Endothelial cell of hepatic sinusoid (primary cell): ENCODE measurements at regions not wholly inside any gene's neighbourhood (a gene's known extent, or its start where the extent isn't known, plus 50 kb on each side); places are given as distances from the start of the nearest gene placed in this dataset.
"Not testable (repeated sequence)": the region's sequence is repeated elsewhere in the genome, so short reads cannot be mapped to it uniquely, and the experiment has no call there.

Source experiments
- in situ Hi-C: cut with HindIII; loops from 2 replicates; pipeline ENCODE4 v1.10.0; 2017; ENCODE audit warnings: low sequenced_read_pairs

DNA sequence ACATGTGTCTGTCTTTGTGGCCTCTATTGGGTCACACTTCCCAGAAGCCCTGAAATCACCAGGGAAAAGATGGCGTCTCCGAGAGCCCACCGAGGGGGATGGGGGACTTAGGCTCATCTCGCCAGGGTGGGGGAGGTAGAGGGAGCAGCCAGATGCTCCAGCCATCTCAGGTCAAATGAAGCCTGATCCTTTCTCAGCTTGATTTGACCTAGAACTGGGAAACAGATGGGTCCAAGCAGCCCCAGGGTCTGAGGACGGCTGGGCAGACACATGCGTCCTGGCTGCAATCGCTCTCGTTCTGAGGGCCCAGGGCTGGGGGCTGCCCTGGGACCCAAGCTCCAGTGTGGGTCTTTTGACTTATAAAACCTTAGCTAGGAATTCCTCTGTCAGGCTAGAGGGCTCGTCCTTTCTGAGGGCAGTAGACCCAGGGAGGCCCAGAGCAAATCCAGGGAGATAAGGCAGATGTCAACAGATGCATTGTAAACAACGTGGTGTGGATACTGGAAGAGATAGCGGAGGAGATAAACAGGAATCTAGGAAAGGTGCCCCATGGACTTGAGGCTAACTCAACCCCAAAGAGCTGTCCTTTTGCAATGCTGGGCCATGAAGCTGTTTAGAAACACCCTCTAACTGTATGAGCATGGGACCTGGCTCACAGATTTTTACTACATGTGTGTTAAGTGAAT lies 127.7 kb downstream of the MYCN start:
- in situ Hi-C loops: no loop called here

DNA sequence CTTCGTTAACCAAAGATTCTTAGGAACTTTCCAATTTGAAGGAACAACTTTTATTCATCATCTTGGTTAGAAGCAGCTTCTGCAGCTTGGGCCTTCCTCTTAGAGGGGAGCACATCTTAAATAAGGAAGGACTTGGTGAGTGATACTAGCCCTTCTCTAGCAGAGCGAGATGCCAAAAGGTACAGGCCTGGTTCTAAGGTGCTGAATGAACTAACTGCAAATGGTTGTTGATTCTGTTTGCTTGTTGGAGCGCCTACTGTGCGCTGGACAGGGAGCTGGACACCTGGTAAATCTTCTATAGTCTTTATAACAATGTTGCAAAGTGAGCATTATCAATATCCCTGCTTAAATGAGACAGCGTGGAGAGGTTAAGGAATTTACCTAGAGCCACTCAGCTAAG lies 127.1 kb downstream of the MYCN start:
- in situ Hi-C loops: no loop called here

DNA sequence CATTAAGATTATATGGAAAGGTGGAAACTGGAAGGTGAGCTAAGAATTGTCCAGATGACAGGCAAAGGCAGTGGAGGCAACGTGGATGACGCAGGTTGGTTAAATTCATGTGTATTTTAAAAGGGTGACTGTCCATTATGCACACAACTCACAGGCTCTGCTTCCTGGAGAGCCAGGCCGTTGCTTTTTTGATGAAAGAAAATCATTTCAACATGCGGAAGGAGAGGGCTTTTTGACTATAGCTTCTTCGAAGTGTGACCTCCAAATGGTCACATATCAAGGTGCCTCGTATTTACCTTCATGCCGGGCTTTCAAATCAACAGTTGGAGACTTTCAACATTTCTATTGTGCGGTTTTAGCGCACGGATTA lies 126.7 kb downstream of the MYCN start:
- in situ Hi-C loops: no loop called here

DNA sequence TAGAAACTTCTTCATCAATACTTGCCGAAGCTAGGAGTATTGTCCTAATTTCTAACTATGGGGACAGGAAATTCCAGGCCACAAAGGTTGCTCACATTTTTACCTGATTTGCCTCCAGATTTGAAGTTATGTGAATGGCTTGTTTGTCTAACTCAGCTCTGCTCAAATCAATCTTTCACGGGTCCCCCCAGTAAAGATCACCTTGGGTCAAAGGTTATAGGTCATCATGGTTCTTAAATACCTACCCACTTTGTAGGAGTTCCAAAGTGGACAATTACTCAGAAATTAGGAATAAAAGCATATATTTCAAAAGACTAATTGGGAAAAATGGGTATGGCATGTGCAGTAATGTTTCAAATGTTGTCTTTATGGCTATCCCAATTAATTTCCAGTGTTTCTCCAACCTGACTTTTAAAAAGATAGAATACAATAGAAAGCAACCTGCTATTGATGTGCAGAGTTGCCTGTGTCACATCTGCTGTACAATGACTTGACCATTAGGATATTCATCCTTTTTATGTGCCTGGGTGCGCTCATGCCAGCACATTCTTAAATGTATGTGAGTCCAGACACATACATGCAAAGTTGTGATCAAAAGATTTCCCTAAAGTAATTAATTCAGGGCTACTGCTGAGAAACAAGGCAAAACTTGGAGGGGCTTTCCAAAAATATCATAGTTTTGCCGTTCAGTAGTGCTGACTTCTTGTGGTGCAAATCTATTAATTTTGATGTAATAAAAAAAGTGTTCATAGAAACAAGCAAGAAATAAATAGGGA lies 126.1 kb downstream of the MYCN start:
- in situ Hi-C loops: no loop called here

DNA sequence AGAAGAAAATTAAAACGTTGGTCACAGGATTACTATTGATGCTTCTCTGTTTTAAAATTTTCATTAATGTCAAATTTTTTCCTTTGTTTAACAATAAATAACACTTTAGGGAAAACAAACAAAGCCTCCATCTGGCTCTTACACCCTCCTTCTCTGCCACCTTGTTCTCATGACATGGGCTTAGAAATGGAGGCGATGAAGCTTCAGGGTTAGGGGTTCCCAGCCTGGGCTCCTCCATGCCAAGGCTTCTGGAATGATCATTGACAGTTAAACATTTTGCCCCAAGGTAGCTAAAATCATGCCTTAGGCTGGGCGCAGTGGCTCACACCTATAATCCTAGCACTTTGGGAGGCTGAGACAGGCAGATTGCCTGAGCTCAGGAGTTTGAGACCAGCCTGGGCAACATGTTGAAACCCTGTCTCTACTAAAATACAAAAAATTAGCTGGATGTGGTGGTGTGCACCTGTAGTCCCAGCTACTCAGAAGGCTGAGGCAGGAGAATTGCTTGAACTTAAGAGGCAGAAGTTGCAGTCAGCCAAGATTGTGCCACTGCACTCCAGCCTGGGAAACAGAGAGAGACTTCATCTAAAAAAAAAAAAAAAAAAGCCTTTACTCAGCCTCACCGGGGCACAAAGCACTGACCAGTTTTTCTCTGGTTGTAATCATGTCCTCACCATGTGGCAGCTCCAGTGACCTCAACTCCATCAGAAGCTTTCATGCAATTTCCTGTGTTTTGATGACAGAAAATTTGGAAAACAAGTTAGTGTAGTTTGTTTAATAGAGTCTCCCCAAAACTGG lies 125.1 kb downstream of the MYCN start:
- in situ Hi-C loops: not testable (repeated sequence)

DNA sequence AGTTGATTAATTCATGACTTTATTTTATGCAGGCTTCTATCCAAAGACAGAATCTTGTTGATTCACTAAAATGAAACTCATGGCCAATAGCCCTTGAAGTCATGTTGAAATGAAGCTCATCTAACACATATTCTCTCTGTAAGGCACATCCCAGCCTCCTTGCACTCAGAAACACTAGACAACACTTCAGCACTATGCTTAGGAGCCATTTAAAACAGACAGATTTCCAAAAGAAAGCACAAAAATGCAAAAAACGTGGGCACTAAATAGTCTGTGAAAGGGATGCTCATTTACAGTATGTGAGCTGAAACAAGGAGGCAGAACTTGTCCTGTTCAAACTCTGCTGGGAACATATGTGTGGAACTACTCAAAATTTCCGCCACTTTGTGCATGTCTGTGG lies 124.4 kb downstream of the MYCN start:
- in situ Hi-C loops: no loop called here

DNA sequence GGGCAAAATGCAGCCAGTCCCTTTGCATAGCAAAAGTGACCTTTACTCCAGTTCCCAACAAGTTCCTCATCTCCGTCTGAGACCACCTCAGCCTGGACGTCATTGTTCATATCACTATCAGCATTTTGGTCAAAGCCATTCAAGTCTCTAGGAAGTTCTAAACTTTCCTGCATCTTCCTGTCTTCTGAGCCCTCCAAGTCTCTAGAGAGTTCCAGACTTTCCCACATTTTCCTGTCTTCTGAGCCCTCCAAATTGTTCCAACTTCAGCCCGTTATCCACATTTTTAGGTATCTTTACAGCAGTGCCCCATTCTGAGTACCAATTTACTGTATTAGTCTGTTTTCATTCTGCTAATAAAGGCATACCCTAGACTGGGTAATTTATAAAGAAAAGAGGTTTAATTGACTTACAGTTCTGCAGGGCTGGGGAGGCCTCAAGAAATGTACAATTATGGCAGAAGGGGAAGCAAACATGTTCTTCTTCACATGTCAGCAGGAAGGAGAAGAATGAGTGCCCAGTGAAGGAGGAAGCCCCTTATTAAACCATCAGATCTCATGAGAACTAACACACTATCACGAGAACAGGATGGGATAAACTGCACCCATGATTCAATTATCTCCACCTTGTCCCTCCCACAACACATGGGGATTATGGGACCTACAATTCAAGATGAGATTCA lies 123.7 kb downstream of the MYCN start:
- in situ Hi-C loops: no loop called here

DNA sequence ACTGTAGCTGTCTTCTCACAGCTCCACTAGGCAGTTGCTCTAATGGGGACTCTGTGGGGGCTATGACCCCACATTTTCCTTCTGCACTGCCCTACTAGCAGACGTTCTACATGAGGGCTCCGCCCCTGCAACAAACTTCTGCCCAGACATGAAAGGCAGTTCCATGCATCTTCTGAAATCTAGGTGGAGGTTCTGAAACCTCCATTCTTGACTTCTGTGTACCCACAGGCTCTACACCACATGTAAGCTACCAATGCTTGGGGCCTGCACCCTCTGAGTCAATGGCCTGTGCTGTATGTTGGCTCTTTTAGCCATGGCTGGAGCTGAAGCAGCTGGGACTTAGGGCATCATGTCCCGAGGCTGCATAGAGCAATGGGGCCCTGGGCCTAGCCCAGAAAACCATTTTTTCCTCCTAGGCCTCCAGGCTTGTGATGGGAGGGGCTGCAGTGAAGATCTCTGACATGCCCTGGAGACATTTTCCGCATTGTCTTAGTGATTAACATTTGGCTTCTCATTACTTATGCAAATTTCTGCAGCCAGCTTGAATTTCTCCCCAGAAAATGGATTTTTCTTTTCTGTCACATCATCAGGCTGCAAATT lies 123.0 kb downstream of the MYCN start:
- in situ Hi-C loops: no loop called here

DNA sequence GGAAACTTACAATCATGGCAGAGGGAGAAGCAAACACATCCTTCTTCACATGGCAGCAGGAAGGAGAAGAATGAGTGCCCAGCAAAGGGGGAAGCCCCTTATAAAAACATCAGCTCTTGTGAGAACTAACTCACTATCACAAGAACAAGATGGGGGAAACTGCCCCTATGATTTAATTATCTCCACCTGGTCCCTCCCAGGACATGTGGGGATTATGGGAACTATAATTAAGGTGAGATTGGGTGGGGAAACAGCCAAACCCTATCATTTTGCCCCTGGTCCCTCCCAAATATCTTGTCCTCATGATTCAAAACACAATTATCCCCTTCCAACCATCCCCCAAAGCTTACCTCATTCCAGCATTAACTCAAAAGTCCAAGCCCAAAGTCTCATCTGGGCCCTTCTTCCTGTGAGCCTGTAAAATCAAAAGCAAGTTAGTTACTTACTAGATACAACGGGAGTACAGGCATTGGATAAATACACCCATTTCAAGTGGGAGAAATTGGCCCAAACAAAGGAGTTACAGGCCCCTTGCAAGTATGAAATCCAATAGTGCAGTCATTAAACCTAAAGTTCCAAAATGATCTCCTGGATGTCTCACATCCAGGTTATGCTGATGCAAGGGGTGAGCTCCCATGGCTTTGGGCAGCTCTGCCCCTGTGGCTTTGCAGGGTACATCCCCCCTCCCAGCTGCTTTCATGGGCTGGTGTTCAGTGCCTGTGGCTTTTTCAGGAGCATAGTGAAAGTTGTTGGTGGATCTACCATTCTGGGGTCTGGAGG lies 122.3 kb downstream of the MYCN start:
- in situ Hi-C loops: no loop called here

DNA sequence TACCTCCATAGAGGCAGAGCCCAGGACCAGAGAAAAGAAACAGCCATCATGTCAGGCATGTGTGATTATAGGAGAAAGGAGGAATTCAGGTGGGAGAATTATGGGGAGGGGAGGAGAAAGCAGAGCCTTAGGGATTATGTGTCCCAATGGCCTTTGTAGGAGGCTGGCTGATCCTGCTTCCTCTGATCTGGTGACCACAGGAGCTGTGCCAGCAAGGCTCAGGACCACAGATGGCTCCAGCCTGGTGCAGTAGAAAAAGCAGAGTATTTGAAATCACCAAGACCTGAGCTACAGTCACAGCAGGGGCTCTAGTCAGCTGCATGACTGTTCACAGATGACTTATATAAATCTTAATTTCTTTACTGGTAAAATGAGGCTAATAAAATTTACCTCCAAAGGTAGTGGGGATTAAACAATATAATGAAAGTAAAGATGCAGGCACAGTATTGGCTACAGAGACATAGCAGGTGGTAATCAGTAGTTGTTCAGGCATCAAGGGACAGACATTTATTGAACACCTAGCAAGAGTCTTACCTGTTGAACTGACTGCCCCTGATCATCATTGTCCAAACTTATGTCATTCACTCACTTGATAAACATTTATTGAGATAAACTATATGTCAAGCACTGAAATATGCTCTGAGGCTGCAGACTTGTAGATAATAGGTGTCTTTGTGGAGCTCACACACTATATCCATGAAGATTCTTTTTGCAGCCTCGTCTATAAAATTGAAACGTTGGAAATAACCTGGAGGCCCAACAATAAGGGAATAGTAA lies 121.3 kb downstream of the MYCN start:
- in situ Hi-C loops: no loop called here

DNA sequence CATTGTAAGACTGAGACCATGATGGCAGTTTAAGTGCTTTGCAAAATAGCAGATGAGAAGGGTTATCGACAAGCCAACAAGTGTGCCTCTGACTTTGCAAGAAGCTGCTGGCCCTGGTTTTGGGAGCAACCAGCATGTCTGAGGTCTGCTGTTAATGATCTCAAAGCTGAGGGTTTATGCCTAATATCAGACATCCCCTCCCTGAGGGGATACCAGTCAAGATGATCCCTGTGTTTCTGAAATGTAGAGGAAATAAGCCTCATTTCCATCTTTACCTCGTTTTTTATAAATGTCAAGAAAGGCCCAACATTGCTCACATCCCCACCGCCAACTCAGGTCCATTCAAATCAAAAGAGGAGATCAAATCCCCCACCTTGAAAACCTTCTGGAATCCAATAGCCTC lies 120.6 kb downstream of the MYCN start:
- in situ Hi-C loops: no loop called here

DNA sequence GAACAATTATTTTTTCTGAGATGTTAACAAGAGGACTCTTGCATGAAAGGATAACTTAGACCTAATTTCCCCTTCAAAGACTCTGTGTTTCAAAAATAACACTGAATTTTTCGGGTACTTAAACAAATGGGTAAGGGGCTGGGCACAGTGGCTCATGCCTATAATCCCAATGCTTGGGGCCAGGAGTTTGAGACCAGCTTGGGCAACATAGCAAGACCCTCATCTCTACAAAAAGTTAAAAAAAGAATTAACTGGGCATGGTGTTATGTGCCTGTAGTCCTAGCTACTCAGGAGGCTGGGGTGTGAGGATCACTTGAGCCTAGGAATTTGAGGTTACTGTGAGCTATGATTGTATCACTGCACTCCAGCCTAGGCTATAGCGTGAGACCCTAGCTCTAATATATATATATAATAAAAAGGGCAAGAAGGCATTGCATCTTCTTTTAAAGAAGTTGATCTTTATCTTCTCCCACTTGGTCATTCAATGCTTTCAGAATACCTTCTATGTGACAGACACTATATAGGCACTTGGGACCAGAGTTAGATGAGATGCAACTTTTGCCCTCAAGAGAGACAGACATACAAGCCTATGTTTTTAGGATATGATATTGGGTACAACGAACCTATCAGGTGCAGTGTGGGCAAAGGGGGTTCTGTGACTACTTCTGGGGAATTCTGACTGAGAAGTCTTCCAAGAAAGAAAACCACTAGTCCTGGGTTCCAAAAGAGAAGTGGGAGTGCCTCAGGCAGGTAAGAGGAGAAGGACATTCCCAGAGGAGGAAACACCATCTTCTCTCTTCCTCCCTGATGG lies 120.0 kb downstream of the MYCN start:
- in situ Hi-C loops: no loop called here

DNA sequence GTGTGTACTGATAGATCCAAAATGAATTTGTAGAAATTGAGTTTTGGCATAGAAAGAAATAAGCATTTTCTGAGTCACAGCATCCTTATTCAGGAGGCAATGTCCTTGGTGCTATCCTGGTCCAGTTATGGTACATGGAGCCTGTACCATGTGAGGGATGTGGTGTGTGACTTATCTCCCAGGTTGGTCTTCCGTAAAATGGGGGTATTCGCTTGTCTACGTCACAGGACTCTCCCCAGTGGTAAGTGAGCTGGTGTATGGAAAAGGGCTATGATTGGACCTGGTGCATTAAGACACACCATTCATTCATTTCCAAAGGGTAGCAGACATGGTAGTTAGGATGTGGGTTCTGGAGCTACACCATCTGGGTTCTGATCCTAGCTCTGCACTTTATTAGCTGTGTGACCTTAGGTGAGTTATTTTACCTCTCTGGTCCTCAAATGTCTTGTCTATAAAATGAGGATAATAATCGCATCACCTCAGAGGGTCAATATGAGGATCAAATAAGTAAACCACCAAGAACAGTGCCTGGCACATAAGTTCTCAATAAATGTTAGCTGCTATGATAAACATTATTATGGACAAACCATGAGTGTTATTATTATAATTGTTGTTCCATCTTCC lies 119.2 kb downstream of the MYCN start:
- in situ Hi-C loops: no loop called here

DNA sequence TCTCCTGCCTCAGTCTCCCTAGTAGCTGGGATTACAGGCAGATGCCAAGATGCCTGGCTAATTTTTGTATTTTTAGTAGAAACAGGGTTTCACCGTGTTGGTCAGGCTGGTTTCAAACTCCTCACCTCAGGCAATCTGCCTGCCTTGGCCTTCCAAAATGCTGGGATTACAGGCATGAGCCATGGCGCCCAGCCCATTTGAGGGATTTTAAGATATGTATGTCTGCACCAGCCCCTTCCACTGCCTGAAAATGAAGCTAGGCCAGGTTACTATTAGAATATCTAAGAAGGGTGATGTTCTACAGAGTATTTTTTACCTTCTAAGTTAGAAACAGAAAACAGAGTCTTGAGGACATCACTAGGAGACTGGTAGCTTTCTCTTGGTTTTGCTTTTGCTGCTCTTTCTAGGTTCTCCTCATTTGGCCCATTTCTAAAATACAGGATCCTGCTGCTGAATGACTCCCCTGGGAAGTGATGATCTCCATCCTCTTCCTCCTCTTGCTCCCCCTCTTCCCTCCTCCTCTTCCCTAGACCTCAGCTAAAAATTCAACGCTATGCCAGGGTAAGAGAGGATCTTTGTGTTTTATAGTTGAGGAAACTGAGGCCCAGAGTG lies 118.5 kb downstream of the MYCN start:
- in situ Hi-C loops: no loop called here

DNA sequence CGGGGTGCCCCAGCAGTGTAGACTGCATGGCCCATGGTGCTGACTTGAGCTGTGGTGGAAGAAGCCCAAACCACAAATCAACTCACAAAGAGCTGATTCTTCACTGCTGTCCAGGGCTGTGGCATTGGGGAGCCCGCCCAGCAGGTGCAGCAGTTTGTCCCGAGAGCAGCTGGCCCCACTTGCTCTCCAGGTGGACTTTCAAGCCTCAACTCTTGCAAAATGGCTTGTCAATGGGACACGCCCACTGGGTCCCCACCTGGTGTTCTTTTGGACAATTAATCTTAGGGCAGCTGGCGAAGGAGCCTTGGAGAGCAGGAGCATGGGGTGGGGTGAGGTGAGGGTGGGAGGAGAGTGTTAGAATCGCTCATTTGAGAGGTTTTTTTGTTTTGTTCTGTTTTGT lies 117.9 kb downstream of the MYCN start:
- in situ Hi-C loops: no loop called here

DNA sequence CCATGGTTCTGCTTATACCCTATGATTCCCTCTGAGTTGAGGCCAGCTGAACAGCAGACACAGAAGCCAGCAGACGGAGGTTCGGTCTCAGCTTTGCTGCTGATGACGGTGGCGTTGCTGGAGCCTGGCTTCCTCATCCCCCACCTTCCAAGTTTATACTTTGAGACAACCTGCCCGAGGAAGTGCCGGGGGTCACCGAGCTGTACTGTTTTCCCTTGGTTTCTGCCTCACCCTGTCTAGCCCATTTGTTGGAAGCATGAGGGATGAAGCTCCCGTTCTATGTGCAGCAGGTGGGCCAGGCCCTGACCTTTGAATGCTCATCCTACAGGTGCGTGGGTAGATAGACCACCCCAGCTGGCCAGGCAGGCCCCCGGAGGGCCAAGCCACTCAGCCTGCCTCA lies 117.3 kb downstream of the MYCN start:
- in situ Hi-C loops: no loop called here

DNA sequence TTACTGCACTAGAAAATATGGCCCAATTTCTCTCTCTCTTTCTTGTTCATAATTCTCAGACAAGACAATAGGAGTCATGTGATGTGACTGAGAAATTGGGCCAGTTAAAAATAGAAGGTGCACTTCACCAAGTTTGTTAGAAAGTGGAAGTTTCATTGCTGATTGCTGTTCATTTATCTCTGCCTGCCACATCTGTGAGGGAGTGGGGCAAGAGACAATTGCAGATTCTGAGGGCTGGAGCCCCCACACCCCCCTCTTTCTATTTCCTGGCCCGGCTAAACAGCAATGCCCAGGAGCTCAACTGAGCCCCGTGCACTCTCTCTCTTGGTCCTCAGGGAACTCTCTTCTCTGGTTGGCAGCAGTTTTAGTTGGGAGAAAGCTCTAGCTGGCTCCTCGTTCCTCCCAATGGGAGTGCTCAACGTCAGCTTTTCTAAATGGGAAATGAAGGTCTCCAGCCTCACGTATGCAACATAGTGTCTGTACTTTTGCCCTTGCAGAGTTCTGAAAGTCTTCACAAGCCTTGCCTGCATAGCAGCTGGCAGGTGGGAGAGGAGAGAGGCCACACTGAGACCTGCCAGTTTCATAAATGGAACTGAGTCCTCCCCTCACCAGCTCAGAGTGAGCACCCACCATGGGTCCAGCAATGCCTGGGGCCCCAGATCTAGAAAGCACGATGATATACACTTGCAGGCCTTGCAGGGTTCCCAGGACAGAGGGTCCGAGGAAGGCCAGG lies 115.7 kb downstream of the MYCN start:
- in situ Hi-C loops: no loop called here
